Embryonic facial prominence (tissue), 1 donor: ENCODE measurements at regions not wholly inside any gene's neighbourhood (a gene's known extent, or its start where the extent isn't known, plus 50 kb on each side); places are given as distances from the start of the nearest gene placed in this dataset.
"Not testable (repeated sequence)": the region's sequence is repeated elsewhere in the genome, so short reads cannot be mapped to it uniquely, and the experiment has no call there.

Experiments used
- DNase-seq: peaks from one replicate; pipeline ENCODE4 v3.0.0-alpha.2; 2016; ENCODE audit errors: extremely low spot score

GRCh38 chr9:135378751-135379150, 100.8 kb upstream of the PPP1R26 start:
- DNase-seq = no peak

- no peak for DNase-seq
Measured at GRCh38 chr9:135379540-135380267, 99.9 kb upstream of the PPP1R26 start.

GRCh38 chr9:135380311-135380960, 99.1 kb upstream of the PPP1R26 start:
- DNase-seq = no peak

- DNase-seq = no peak
Measured at GRCh38 chr9:135381762-135382310, 97.7 kb upstream of the PPP1R26 start.

- DNase-seq = no peak
Measured at GRCh38 chr9:135384226-135384625, 95.4 kb upstream of the PPP1R26 start.

GRCh38 chr9:135384815-135385405, 94.7 kb upstream of the PPP1R26 start:
- DNase-seq = not testable (repeated sequence)

GRCh38 chr9:135385793-135386192, 93.8 kb upstream of the PPP1R26 start:
- no peak for DNase-seq

- no peak for DNase-seq
Measured at GRCh38 chr9:135387976-135388375, 91.6 kb upstream of the PPP1R26 start.

- no peak for DNase-seq
Measured at GRCh38 chr9:135388530-135388929, 91.1 kb upstream of the PPP1R26 start.

- DNase-seq = no peak
Measured at GRCh38 chr9:135391759-135392158, 87.8 kb upstream of the PPP1R26 start.

GRCh38 chr9:135392511-135392910, 87.1 kb upstream of the PPP1R26 start:
- no peak for DNase-seq

GRCh38 chr9:135394131-135394530, 85.5 kb upstream of the PPP1R26 start:
- DNase-seq = no peak

- DNase-seq = no peak
Measured at GRCh38 chr9:135394699-135395645, 84.6 kb upstream of the PPP1R26 start.

GRCh38 chr9:135397142-135397541, 82.4 kb upstream of the PPP1R26 start:
- DNase-seq = no peak

- DNase-seq = no peak
Measured at GRCh38 chr9:135399000-135399649, 80.5 kb upstream of the PPP1R26 start.

- no peak for DNase-seq
Measured at GRCh38 chr9:135400496-135400895, 79.1 kb upstream of the PPP1R26 start.

GRCh38 chr9:135401218-135401617, 78.4 kb upstream of the PPP1R26 start:
- no peak for DNase-seq

- no peak for DNase-seq
Measured at GRCh38 chr9:135402048-135402738, 77.4 kb upstream of the PPP1R26 start.

GRCh38 chr9:135402739-135403695, 76.6 kb upstream of the PPP1R26 start:
- no peak for DNase-seq
